Uterus (tissue), 2 donors: ENCODE measurements at regions not wholly inside any gene's neighbourhood (a gene's known extent, or its start where the extent isn't known, plus 50 kb on each side); places are given as distances from the start of the nearest gene placed in this dataset.

ENCODE experiments used
- CTCF ChIP-seq, 4 experiments: fragments of 200-600 bp in 2 of 4; fragments of 450-650 bp in 2 of 4; sonication (generic) in 2 of 4; IDR thresholded peaks; one replicate each; pipeline ENCODE4 v1.5.1; 2016 to 2019; ENCODE audit warnings: antibody characterized with exemption in 4 of 4, mild to moderate bottlenecking in 2 of 4, moderate library complexity in 1 of 4
- POLR2A ChIP-seq, 2 donors: fragments of 450-650 bp; IDR thresholded peaks; one replicate each; pipeline ENCODE4 v1.6.1; 2016; ENCODE audit warnings: antibody characterized with exemption in 2 of 2, mild to moderate bottlenecking in 1 of 2, moderate library complexity in 1 of 2

GRCh38 chr21:15567191-15567590 lies 162.6 kb upstream of the USP25 start:
- TF ChIP-seq CTCF (IDR thresholded peaks at IDR 0.05) (no peak), POLR2A (IDR thresholded peaks at IDR 0.05) (no peak)
